Loucy (cell line): ENCODE measurements at regions not wholly inside any gene's neighbourhood (a gene's known extent, or its start where the extent isn't known, plus 50 kb on each side); places are given as distances from the start of the nearest gene placed in this dataset.

ENCODE experiments used
- EZH2phosphoT487 ChIP-seq: fragments of 200-600 bp; IDR thresholded peaks from 2 replicates; pipeline ENCODE4 v1.6.1; 2018; ENCODE audit warnings: antibody characterized with exemption, mild to moderate bottlenecking, moderate library complexity, borderline replicate concordance
- TF ChIP-seq, protein P1 (sequence below): fragments of 200-600 bp; sonication (generic); conservative IDR thresholded peaks from 2 replicates; pipeline ENCODE4 v1.5.1; 2014; ENCODE audit warnings: mild to moderate bottlenecking, antibody characterized with exemption, low read length

DNA sequence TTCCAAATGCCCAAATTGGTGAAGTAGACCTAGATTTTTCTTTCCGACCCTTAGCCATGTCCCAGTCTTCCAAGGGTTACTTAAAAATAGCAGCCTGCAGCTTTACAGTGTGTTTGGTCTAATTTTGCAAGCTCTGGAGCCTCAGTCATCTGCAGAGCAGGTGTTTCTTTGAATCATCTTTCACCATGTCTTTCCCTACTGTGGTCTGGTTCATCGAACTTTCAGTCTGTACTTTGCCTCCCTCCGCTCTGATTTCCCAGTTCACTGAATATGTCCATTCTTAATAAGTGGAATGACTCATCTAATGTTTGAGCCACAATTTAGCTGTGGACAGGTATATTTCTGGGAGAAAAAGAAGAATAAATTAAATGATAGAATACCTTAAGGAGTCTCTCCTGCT is 1060.7 kb downstream of the EFNA5 start:
- TF ChIP-seq, protein P1, sequence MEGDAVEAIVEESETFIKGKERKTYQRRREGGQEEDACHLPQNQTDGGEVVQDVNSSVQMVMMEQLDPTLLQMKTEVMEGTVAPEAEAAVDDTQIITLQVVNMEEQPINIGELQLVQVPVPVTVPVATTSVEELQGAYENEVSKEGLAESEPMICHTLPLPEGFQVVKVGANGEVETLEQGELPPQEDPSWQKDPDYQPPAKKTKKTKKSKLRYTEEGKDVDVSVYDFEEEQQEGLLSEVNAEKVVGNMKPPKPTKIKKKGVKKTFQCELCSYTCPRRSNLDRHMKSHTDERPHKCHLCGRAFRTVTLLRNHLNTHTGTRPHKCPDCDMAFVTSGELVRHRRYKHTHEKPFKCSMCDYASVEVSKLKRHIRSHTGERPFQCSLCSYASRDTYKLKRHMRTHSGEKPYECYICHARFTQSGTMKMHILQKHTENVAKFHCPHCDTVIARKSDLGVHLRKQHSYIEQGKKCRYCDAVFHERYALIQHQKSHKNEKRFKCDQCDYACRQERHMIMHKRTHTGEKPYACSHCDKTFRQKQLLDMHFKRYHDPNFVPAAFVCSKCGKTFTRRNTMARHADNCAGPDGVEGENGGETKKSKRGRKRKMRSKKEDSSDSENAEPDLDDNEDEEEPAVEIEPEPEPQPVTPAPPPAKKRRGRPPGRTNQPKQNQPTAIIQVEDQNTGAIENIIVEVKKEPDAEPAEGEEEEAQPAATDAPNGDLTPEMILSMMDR, result no peak
- no peak for TF ChIP-seq EZH2phosphoT487
